ENCODE measurements at regions not wholly inside any gene's neighbourhood (a gene's known extent, or its start where the extent isn't known, plus 50 kb on each side); places are given as distances from the start of the nearest gene placed in this dataset.

DNA sequence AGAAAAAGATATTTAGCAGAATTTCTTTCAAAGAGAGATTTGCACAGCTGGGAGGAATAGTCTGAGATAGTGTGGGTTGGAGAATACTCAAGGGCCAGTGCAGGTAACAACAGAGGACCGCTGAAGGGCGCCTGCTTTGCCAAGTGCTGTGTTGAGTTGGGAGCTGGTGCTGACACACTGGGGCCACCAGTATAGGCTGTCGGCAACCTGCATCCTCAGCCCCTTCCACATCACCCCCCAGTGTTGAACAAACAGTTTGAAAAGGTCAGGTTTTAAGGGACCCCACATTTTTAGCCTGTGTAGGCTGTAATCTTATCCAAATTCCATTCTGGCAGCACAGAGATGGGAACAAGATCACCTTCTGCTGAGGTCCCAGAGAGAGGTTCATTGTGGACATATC lies 96.6 kb downstream of the ABHD5 start:
- H3K4me1 Mint-ChIP-seq (ENCODE audit: low read depth) = no peaks in the 10 kb centered on the region
- H3K9me3 Mint-ChIP-seq (ENCODE audit: low read depth) = no peaks in the 10 kb centered on the region
- no peaks in the 10 kb centered on the region for H3K36me3 Mint-ChIP-seq (ENCODE audit: low read depth)
- no peak for DNase-seq (ENCODE audit: low spot score)
- H3K27ac Mint-ChIP-seq (ENCODE audit: unreplicated experiment) = no peak overlapping the region
- no peak overlapping the region for H3K4me3 Mint-ChIP-seq (ENCODE audit: unreplicated experiment)
- TF ChIP-seq, protein P1, sequence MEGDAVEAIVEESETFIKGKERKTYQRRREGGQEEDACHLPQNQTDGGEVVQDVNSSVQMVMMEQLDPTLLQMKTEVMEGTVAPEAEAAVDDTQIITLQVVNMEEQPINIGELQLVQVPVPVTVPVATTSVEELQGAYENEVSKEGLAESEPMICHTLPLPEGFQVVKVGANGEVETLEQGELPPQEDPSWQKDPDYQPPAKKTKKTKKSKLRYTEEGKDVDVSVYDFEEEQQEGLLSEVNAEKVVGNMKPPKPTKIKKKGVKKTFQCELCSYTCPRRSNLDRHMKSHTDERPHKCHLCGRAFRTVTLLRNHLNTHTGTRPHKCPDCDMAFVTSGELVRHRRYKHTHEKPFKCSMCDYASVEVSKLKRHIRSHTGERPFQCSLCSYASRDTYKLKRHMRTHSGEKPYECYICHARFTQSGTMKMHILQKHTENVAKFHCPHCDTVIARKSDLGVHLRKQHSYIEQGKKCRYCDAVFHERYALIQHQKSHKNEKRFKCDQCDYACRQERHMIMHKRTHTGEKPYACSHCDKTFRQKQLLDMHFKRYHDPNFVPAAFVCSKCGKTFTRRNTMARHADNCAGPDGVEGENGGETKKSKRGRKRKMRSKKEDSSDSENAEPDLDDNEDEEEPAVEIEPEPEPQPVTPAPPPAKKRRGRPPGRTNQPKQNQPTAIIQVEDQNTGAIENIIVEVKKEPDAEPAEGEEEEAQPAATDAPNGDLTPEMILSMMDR (IDR thresholded peaks at IDR 0.05) = no peak
- H3K27me3 Mint-ChIP-seq (ENCODE audit: low read depth) = peaks cover 38% of the 10 kb centered on the region

DNA sequence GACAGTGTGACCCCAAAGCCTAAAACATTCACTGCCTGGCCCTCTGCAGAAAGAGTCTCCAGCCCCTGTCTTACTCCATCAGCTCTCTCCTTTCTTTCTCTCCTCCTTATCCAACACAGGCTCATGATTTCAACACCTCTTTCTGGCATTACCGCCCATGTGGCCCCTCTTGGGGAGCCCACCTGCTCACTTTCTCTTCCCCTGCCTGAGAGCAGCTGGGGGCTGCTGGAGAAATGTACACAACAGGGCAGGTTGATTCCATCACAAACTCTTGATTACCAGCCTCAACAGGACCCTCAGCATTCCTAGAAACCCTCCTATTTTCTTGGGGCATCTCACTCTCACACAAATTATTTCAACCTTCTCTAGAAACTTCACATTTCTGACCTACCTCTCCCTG lies 98.3 kb downstream of the ABHD5 start:
- DNase-seq (ENCODE audit: low spot score) = no peak
- H3K9me3 Mint-ChIP-seq (ENCODE audit: low read depth) = no peaks in the 10 kb centered on the region
- H3K27ac Mint-ChIP-seq (ENCODE audit: unreplicated experiment) = no peak overlapping the region
- no peak overlapping the region for H3K4me3 Mint-ChIP-seq (ENCODE audit: unreplicated experiment)
- TF ChIP-seq, protein P1 (IDR thresholded peaks at IDR 0.05) = no peak
- peaks cover 39% of the 10 kb centered on the region for H3K27me3 Mint-ChIP-seq (ENCODE audit: low read depth)
- no peaks in the 10 kb centered on the region for H3K36me3 Mint-ChIP-seq (ENCODE audit: low read depth)
- no peaks in the 10 kb centered on the region for H3K4me1 Mint-ChIP-seq (ENCODE audit: low read depth)

DNA sequence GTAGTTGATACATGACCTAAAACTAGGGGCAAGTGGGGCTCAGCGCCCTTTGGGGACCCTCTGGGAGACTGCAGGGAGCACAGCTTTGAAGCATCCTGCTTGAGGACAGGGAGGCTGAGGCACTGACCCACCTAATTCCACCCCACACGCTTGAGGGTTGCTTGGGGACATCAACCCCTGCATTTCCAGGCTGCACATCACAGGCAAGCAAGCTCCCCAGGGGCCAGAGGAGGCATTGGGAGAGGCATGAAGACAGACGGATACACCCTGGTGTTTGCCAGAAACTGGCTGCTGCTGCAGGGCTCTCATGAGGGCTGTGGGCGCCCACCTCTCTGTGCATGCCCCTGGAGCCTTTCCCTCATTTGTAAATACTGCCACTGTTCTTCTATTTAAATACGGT lies 99.3 kb downstream of the ABHD5 start:
- no peaks in the 10 kb centered on the region for H3K36me3 Mint-ChIP-seq (ENCODE audit: low read depth)
- no peak for DNase-seq (ENCODE audit: low spot score)
- no peak overlapping the region for H3K27ac Mint-ChIP-seq (ENCODE audit: unreplicated experiment)
- TF ChIP-seq, protein P1 (IDR thresholded peaks at IDR 0.05) = no peak
- H3K4me3 Mint-ChIP-seq (ENCODE audit: unreplicated experiment) = no peak overlapping the region
- H3K4me1 Mint-ChIP-seq (ENCODE audit: low read depth) = no peaks in the 10 kb centered on the region
- peaks cover 41% of the 10 kb centered on the region for H3K27me3 Mint-ChIP-seq (ENCODE audit: low read depth)
- H3K9me3 Mint-ChIP-seq (ENCODE audit: low read depth) = no peaks in the 10 kb centered on the region

DNA sequence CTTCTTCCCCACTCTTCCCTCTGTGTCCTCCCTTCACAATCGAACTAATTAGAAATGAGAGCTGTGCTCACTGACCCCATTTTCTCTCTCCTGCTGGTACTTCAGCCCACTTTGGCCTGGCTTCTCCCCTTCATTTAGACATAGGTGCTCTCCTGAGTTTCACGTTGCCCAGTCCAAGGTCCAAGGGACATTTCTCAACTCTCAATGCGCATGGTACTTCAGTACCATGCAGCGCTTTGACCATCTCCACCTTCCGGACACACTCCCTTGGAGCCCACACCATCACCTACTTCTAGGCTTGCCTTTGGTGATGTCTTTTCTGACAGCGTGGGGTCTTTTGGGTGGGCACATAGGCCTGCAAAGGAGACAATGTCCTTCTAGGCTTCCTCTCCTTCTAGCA lies 99.7 kb downstream of the ABHD5 start:
- Mint-ChIP-seq H3K4me3 (ENCODE audit: unreplicated experiment) (no peak overlapping the region), H3K27me3 (ENCODE audit: low read depth) (peaks cover 39% of the 10 kb centered on the region), H3K27ac (ENCODE audit: unreplicated experiment) (no peak overlapping the region), H3K36me3 (ENCODE audit: low read depth) (no peaks in the 10 kb centered on the region), H3K9me3 (ENCODE audit: low read depth) (no peaks in the 10 kb centered on the region), H3K4me1 (ENCODE audit: low read depth) (no peaks in the 10 kb centered on the region)
- TF ChIP-seq, protein P1 (IDR thresholded peaks at IDR 0.05) = no peak
- no peak for DNase-seq (ENCODE audit: low spot score)

DNA sequence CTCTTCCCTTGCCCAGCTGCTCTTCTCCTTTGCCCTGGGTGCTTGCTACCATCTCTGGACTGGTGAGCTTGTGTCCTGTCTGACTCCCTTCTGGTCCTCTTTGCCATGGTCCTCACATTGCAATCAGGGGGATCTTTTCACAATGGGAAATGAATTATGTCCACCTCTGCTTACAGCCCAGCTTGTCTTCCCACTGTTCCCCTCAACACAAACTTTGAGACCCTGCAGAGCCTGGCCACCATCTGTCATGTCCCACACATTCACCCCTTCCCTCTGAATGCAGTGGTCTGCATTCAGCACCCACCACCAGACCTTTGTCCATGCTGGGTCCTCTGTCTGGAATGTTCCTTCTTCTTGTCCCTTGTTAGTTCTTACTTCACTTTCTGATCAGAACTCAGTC lies 100.5 kb downstream of the ABHD5 start:
- Mint-ChIP-seq H3K27me3 (ENCODE audit: low read depth) (peaks cover 39% of the 10 kb centered on the region), H3K4me1 (ENCODE audit: low read depth) (no peaks in the 10 kb centered on the region), H3K27ac (ENCODE audit: unreplicated experiment) (no peak overlapping the region), H3K9me3 (ENCODE audit: low read depth) (no peaks in the 10 kb centered on the region), H3K36me3 (ENCODE audit: low read depth) (no peaks in the 10 kb centered on the region), H3K4me3 (ENCODE audit: unreplicated experiment) (no peak overlapping the region)
- TF ChIP-seq, protein P1 (IDR thresholded peaks at IDR 0.05) = no peak
- DNase-seq (ENCODE audit: low spot score) = no peak

All from chondrocyte (in vitro differentiated cells).